ENCODE measurements at regions not wholly inside any gene's neighbourhood (a gene's known extent, or its start where the extent isn't known, plus 50 kb on each side); places are given as distances from the start of the nearest gene placed in this dataset.

- no peak for DNase-seq (ENCODE audit: low read depth)
- no peak overlapping the region for H3K4me3 ChIP-seq (replicated peaks; ENCODE audit: low read depth, low read length)
- TF ChIP-seq CTCF (IDR thresholded peaks at IDR 0.05; ENCODE audit: low read length, missing control alignments), result no peak
These were observed 545.6 kb downstream of the AJAP1 start for GRCh38 chr1:5200006-5200405.

GRCh38 chr1:5198328-5198727 lies 543.9 kb downstream of the AJAP1 start:
- TF ChIP-seq CTCF (IDR thresholded peaks at IDR 0.05; ENCODE audit: low read length, missing control alignments), result no peak
- no peak for DNase-seq (ENCODE audit: low read depth)
- H3K4me3 ChIP-seq (replicated peaks; ENCODE audit: low read depth, low read length), result no peak overlapping the region

GRCh38 chr1:5191470-5191869 lies 537.1 kb downstream of the AJAP1 start:
- no peak for TF ChIP-seq CTCF (IDR thresholded peaks at IDR 0.05; ENCODE audit: low read length, missing control alignments)
- no peak overlapping the region for H3K4me3 ChIP-seq (replicated peaks; ENCODE audit: low read depth, low read length)
- DNase-seq (ENCODE audit: low read depth), result no peak

GRCh38 chr1:5189384-5189783 lies 535.0 kb downstream of the AJAP1 start:
- TF ChIP-seq CTCF (IDR thresholded peaks at IDR 0.05; ENCODE audit: low read length, missing control alignments), result no peak

GRCh38 chr1:5165762-5166161 lies 511.4 kb downstream of the AJAP1 start:
- no peak for TF ChIP-seq CTCF (IDR thresholded peaks at IDR 0.05; ENCODE audit: low read length, missing control alignments)
- H3K4me3 ChIP-seq (replicated peaks; ENCODE audit: low read depth, low read length), result no peak overlapping the region
- DNase-seq (ENCODE audit: low read depth), result no peak

More at GRCh38 chr1:5189384-5189783, 535.0 kb downstream of the AJAP1 start:
- H3K4me3 ChIP-seq (replicated peaks; ENCODE audit: low read depth, low read length), result no peak overlapping the region
- DNase-seq (ENCODE audit: low read depth), result no peak

- no peak for TF ChIP-seq CTCF (IDR thresholded peaks at IDR 0.05; ENCODE audit: low read length, missing control alignments)
- H3K4me3 ChIP-seq (replicated peaks; ENCODE audit: low read depth, low read length), result no peak overlapping the region
- DNase-seq (ENCODE audit: low read depth), result no peak
These were observed 509.7 kb downstream of the AJAP1 start for GRCh38 chr1:5164158-5164557.

- no peak for TF ChIP-seq CTCF (IDR thresholded peaks at IDR 0.05; ENCODE audit: low read length, missing control alignments)
- H3K4me3 ChIP-seq (replicated peaks; ENCODE audit: low read depth, low read length), result no peak overlapping the region
- no peak for DNase-seq (ENCODE audit: low read depth)
These were observed 507.0 kb downstream of the AJAP1 start for GRCh38 chr1:5161372-5161771.

Data from fibroblast of pulmonary artery (primary cell).